ENCODE measurements at regions not wholly inside any gene's neighbourhood (a gene's known extent, or its start where the extent isn't known, plus 50 kb on each side); places are given as distances from the start of the nearest gene placed in this dataset.

GRCh38 chr3:3276630-3277029, 97.1 kb upstream of the CRBN start:
- no peaks in the 10 kb centered on the region for H3K4me1 Mint-ChIP-seq (ENCODE audit: low read depth)

GRCh38 chr3:3264796-3265195, 85.3 kb upstream of the CRBN start:
- H3K27ac Mint-ChIP-seq (ENCODE audit: unreplicated experiment) = no peak overlapping the region
- no peaks in the 10 kb centered on the region for H3K9me3 Mint-ChIP-seq (ENCODE audit: low read depth)
- no peak for TF ChIP-seq CTCF (IDR thresholded peaks at IDR 0.05)
- H3K36me3 Mint-ChIP-seq (ENCODE audit: low read depth) = no peaks in the 10 kb centered on the region
- no peaks in the 10 kb centered on the region for H3K27me3 Mint-ChIP-seq (ENCODE audit: low read depth)
- no peaks in the 10 kb centered on the region for H3K4me1 Mint-ChIP-seq (ENCODE audit: low read depth)
- no peak for DNase-seq (ENCODE audit: low spot score)
- H3K4me3 Mint-ChIP-seq (ENCODE audit: unreplicated experiment) = no peak overlapping the region

More at GRCh38 chr3:3276630-3277029, 97.1 kb upstream of the CRBN start:
- no peak for TF ChIP-seq CTCF (IDR thresholded peaks at IDR 0.05)
- DNase-seq (ENCODE audit: low spot score) = no peak
- H3K27ac Mint-ChIP-seq (ENCODE audit: unreplicated experiment) = no peak overlapping the region
- no peaks in the 10 kb centered on the region for H3K27me3 Mint-ChIP-seq (ENCODE audit: low read depth)
- H3K36me3 Mint-ChIP-seq (ENCODE audit: low read depth) = no peaks in the 10 kb centered on the region
- H3K4me3 Mint-ChIP-seq (ENCODE audit: unreplicated experiment) = no peak overlapping the region
- H3K9me3 Mint-ChIP-seq (ENCODE audit: low read depth) = peaks cover 8% of the 10 kb centered on the region

GRCh38 chr3:3260870-3261269, 81.4 kb upstream of the CRBN start:
- H3K4me1 Mint-ChIP-seq (ENCODE audit: low read depth) = no peaks in the 10 kb centered on the region
- no peak for DNase-seq (ENCODE audit: low spot score)
- TF ChIP-seq CTCF (IDR thresholded peaks at IDR 0.05) = no peak
- no peak overlapping the region for H3K27ac Mint-ChIP-seq (ENCODE audit: unreplicated experiment)
- H3K9me3 Mint-ChIP-seq (ENCODE audit: low read depth) = peaks cover 2% of the 10 kb centered on the region
- H3K36me3 Mint-ChIP-seq (ENCODE audit: low read depth) = no peaks in the 10 kb centered on the region
- H3K27me3 Mint-ChIP-seq (ENCODE audit: low read depth) = no peaks in the 10 kb centered on the region
- H3K4me3 Mint-ChIP-seq (ENCODE audit: unreplicated experiment) = no peak overlapping the region

GRCh38 chr3:3259181-3259580, 79.7 kb upstream of the CRBN start:
- no peak for TF ChIP-seq CTCF (IDR thresholded peaks at IDR 0.05)
- no peaks in the 10 kb centered on the region for H3K27me3 Mint-ChIP-seq (ENCODE audit: low read depth)
- H3K9me3 Mint-ChIP-seq (ENCODE audit: low read depth) = peaks cover 6% of the 10 kb centered on the region
- no peak overlapping the region for H3K27ac Mint-ChIP-seq (ENCODE audit: unreplicated experiment)
- no peaks in the 10 kb centered on the region for H3K36me3 Mint-ChIP-seq (ENCODE audit: low read depth)
- no peak overlapping the region for H3K4me3 Mint-ChIP-seq (ENCODE audit: unreplicated experiment)
- no peaks in the 10 kb centered on the region for H3K4me1 Mint-ChIP-seq (ENCODE audit: low read depth)
- no peak for DNase-seq (ENCODE audit: low spot score)

GRCh38 chr3:3258281-3258680, 78.8 kb upstream of the CRBN start:
- DNase-seq (ENCODE audit: low spot score) = no peak
- Mint-ChIP-seq H3K27me3 (ENCODE audit: low read depth) (no peaks in the 10 kb centered on the region), H3K27ac (ENCODE audit: unreplicated experiment) (no peak overlapping the region), H3K9me3 (ENCODE audit: low read depth) (peaks cover 12% of the 10 kb centered on the region), H3K4me3 (ENCODE audit: unreplicated experiment) (no peak overlapping the region), H3K4me1 (ENCODE audit: low read depth) (no peaks in the 10 kb centered on the region), H3K36me3 (ENCODE audit: low read depth) (no peaks in the 10 kb centered on the region)
- no peak for TF ChIP-seq CTCF (IDR thresholded peaks at IDR 0.05)

Measured in chondrocyte (in vitro differentiated cells).